CD4-positive, alpha-beta T cell (primary cell): ENCODE measurements at regions not wholly inside any gene's neighbourhood (a gene's known extent, or its start where the extent isn't known, plus 50 kb on each side); places are given as distances from the start of the nearest gene placed in this dataset.

Source experiments
- ATAC-seq: fragments of 200-7000 bp; cut with Tn5 transposase; one replicate; pipeline ENCODE4 v1.10.0; 2022; ENCODE audit warnings: mild to moderate bottlenecking; ENCODE audit not compliant: poor library complexity
- CTCF ChIA-PET: fragments of 350-600 bp; sonication (Branson Sonifier 250); formaldehyde crosslinking; loops from one replicate; lab custom pipeline; 2021; ENCODE audit warnings: antibody characterized with exemption, inconsistent platforms; lab: Charles Lee
- POLR2A ChIA-PET: fragments of 350-600 bp; sonication (Branson Sonifier 250); formaldehyde crosslinking; loops from one replicate; lab custom pipeline; 2021; ENCODE audit warnings: antibody characterized with exemption, inconsistent platforms; lab: Charles Lee
- DNase-seq, 14 experiments: peaks; one replicate each; pipeline ENCODE4 v3.0.0-alpha.2; 2013 to 2020; ENCODE audit warnings: mixed read lengths in 2 of 14
- H3K27ac ChIP-seq, 2 donors: one replicate each; pipeline versions ENCODE4 v1.5.1 to v1.7.0; 2013; ENCODE audit warnings: low read length in 2 of 2, low read depth in 1 of 2, mild to moderate bottlenecking in 1 of 2
- H3K27me3 ChIP-seq, 2 experiments: 1 replicate in 1 of 2; 2 replicates in 1 of 2; pipeline versions ENCODE4 v1.6.1 to v1.7.0; 2013; ENCODE audit warnings: low read length in 2 of 2, control low read depth in 1 of 2, mild to moderate bottlenecking in 1 of 2, moderate library complexity in 1 of 2; ENCODE audit not compliant: insufficient read depth in 2 of 2, control insufficient read depth in 1 of 2
- H3K36me3 ChIP-seq: one replicate; pipeline ENCODE4 v1.6.1; 2013; ENCODE audit warnings: low read length, control low read depth; ENCODE audit not compliant: insufficient read depth
- H3K4me1 ChIP-seq: one replicate; pipeline ENCODE4 v1.6.1; 2013; ENCODE audit warnings: low read length, control low read depth; ENCODE audit not compliant: insufficient read depth
- H3K4me3 ChIP-seq: one replicate; pipeline ENCODE4 v1.5.1; 2013; ENCODE audit warnings: mild to moderate bottlenecking, low read length, moderate library complexity
- H3K9me3 ChIP-seq, 2 experiments: 1 replicate in 1 of 2; 2 replicates in 1 of 2; pipeline versions ENCODE4 v1.6.1 to v1.7.0; 2013; ENCODE audit warnings: low read length in 2 of 2, mild to moderate bottlenecking in 2 of 2, control low read depth in 1 of 2, moderate library complexity in 1 of 2; ENCODE audit not compliant: control insufficient read depth in 1 of 2, insufficient read depth in 1 of 2
- H3K27ac Mint-ChIP-seq: one replicate; pipeline ENCODE4 v1.8.0; 2020; ENCODE audit warnings: mixed read lengths
- H3K27me3 Mint-ChIP-seq: one replicate; pipeline ENCODE4 v1.8.0; 2021; ENCODE audit warnings: mixed read lengths
- H3K36me3 Mint-ChIP-seq: one replicate; pipeline ENCODE4 v1.8.0; 2021; ENCODE audit warnings: low read depth, mixed read lengths
- H3K4me1 Mint-ChIP-seq: one replicate; pipeline ENCODE4 v1.8.0; 2021; ENCODE audit warnings: low read depth, mixed read lengths
- H3K4me3 Mint-ChIP-seq: one replicate; pipeline ENCODE4 v1.8.0; 2020; ENCODE audit warnings: mild to moderate bottlenecking, mixed read lengths
- H3K9me3 Mint-ChIP-seq: one replicate; pipeline ENCODE4 v1.8.0; 2020; ENCODE audit warnings: mixed read lengths
- intact Hi-C, 2 experiments: fragments of 100-400 bp; cut with DNase I in 1 of 2; cut with micrococcal nuclease in 1 of 2; formaldehyde crosslinking; loops; one replicate each; pipeline versions ENCODE4 v1.15.1 to v1.9.0; 2023 to 2025; cut with DNase I, micrococcal nuclease
- TF ChIP-seq, protein P1 (sequence below): fragments of 200-600 bp; IDR thresholded peaks from one replicate; pipeline ENCODE4 v1.8.0; 2022; ENCODE audit warnings: antibody characterized with exemption, mild to moderate bottlenecking

GRCh38 chr16:13611596-13611995 lies 308.4 kb upstream of the ERCC4 start:
- no peaks in the 10 kb centered on the region for H3K4me1 ChIP-seq
- no peak for DNase-seq
- no peaks in the 10 kb centered on the region for H3K27me3 ChIP-seq
- H3K27ac ChIP-seq = no peak overlapping the region
- Mint-ChIP-seq H3K27me3 (no peaks in the 10 kb centered on the region), H3K4me1 (no peaks in the 10 kb centered on the region), H3K36me3 (no peaks in the 10 kb centered on the region), H3K9me3 (peaks cover 2% of the 10 kb centered on the region), H3K4me3 (no peak overlapping the region), H3K27ac (no peak overlapping the region)
- no peak for ATAC-seq
- H3K9me3 ChIP-seq = peaks cover 0 to 19% of the 10 kb centered on the region in 2 experiments
- ChIA-PET POLR2A (no interaction called here), CTCF (no interaction called here)
- TF ChIP-seq, protein P1, sequence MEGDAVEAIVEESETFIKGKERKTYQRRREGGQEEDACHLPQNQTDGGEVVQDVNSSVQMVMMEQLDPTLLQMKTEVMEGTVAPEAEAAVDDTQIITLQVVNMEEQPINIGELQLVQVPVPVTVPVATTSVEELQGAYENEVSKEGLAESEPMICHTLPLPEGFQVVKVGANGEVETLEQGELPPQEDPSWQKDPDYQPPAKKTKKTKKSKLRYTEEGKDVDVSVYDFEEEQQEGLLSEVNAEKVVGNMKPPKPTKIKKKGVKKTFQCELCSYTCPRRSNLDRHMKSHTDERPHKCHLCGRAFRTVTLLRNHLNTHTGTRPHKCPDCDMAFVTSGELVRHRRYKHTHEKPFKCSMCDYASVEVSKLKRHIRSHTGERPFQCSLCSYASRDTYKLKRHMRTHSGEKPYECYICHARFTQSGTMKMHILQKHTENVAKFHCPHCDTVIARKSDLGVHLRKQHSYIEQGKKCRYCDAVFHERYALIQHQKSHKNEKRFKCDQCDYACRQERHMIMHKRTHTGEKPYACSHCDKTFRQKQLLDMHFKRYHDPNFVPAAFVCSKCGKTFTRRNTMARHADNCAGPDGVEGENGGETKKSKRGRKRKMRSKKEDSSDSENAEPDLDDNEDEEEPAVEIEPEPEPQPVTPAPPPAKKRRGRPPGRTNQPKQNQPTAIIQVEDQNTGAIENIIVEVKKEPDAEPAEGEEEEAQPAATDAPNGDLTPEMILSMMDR = no peak
- no peaks in the 10 kb centered on the region for H3K36me3 ChIP-seq
- intact Hi-C loops = no loop called here
- no peak overlapping the region for H3K4me3 ChIP-seq

DNA sequence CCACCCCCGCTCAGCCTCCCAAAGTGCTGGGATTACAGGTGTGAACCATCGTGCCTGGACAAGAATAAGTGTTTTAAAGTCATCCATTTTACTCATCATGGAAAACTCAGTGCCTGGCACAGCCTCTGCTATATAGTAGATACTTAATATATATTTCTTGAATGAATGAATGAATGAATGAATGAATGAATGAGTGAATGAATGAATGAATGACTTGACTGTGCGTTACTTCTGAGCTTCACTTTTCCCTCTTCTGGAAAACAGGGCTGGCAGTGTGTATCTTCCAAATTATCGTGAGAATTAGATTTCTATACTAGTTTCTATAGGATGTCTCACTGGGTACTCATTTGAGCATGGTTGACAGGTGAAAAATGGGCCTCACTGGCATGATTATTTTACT lies 307.3 kb upstream of the ERCC4 start:
- Mint-ChIP-seq H3K36me3 (no peaks in the 10 kb centered on the region), H3K4me1 (no peaks in the 10 kb centered on the region), H3K27me3 (no peaks in the 10 kb centered on the region), H3K27ac (no peak overlapping the region), H3K4me3 (no peak overlapping the region), H3K9me3 (no peaks in the 10 kb centered on the region)
- POLR2A ChIA-PET = no interaction called here
- no peak overlapping the region for H3K27ac ChIP-seq
- H3K36me3 ChIP-seq = no peaks in the 10 kb centered on the region
- no peak overlapping the region for H3K4me3 ChIP-seq
- H3K27me3 ChIP-seq = no peaks in the 10 kb centered on the region
- H3K9me3 ChIP-seq = peaks cover 0 to 9% of the 10 kb centered on the region in 2 experiments
- DNase-seq (no peak), ATAC-seq (no peak)
- CTCF ChIA-PET = no interaction called here
- TF ChIP-seq, protein P1 = no peak
- intact Hi-C loops = no loop called here
- no peaks in the 10 kb centered on the region for H3K4me1 ChIP-seq

DNA sequence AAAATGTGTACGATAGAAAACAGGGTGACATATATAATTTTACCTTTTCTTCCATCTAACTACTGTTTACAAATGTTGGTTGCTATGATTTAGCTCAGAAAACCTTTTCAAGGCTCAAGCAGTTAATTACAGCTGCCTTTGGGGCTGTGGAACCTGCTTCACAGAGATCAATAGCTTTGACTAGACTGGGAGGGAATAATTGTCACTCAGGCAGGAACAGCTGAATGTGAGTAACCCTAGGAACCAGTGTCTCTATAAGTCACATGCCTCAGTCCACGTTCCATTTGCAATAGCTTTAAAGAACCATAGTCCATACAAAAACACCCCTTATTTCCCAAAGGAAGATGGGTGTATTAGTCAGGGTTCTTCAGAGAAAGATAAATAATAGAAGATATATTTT lies 306.8 kb upstream of the ERCC4 start:
- no peak overlapping the region for H3K27ac Mint-ChIP-seq
- H3K27ac ChIP-seq = no peak overlapping the region
- no peaks in the 10 kb centered on the region for H3K27me3 Mint-ChIP-seq
- no peak overlapping the region for H3K4me3 ChIP-seq
- no peak overlapping the region for H3K4me3 Mint-ChIP-seq
- H3K4me1 Mint-ChIP-seq = no peaks in the 10 kb centered on the region
- H3K9me3 Mint-ChIP-seq = no peaks in the 10 kb centered on the region
- peaks cover 0 to 4% of the 10 kb centered on the region in 2 experiments for H3K9me3 ChIP-seq
- H3K36me3 ChIP-seq = no peaks in the 10 kb centered on the region
- no peaks in the 10 kb centered on the region for H3K4me1 ChIP-seq
- ATAC-seq (no peak), DNase-seq (no peak)
- intact Hi-C loops = no loop called here
- ChIA-PET CTCF (no interaction called here), POLR2A (no interaction called here)
- H3K27me3 ChIP-seq = no peaks in the 10 kb centered on the region
- H3K36me3 Mint-ChIP-seq = no peaks in the 10 kb centered on the region
- TF ChIP-seq, protein P1 = no peak
